Suppressor macrophage (primary cell): ENCODE measurements at regions not wholly inside any gene's neighbourhood (a gene's known extent, or its start where the extent isn't known, plus 50 kb on each side); places are given as distances from the start of the nearest gene placed in this dataset.
"Not testable (repeated sequence)": the region's sequence is repeated elsewhere in the genome, so short reads cannot be mapped to it uniquely, and the experiment has no call there.

Experiments
- DNase-seq, 4 experiments: peaks; one replicate each; pipeline ENCODE4 v3.0.0-alpha.2; 2020 to 2022

DNA sequence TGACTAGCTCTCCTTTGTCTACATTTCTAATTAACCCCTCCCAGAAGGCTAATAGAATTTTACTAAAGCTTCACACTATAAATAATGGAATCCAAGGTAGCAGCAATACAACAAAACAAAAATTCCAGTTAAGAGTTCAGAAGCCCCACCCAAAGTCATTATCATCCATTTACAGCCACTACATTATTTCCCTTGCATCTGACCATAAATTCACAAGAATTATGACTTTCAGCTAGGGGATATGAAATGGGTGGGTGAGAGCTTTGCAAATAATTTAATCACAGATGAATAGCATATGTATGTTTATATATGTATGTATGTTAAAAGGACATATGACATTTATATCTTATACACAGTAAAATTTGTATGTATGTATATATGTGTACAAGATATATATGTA, 65.3 kb upstream of the PTGDR start:
- no peak for DNase-seq

GRCh38 chr14:52190337-52190931, 77.1 kb upstream of the PTGDR start:
- no peak for DNase-seq

DNA sequence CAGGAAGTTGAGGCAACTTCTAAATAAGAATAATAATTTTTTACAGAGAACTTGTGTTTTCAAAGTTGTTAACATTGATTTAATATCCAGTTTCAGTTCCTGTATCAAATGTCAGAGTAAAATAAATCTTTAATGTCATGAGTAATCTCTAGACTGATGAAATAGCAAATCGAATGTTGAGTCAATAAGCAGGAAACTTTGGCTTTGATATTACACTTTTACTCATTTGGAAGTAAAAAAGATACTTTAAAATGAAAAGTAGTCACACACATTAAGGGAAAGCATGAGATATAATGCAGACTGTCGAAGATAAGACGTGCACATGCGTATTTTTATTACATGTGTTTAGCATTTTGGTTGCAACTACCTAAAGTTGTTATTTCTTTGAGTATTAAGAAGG, 78.2 kb upstream of the PTGDR start:
- no peak for DNase-seq

GRCh38 chr14:52188381-52188780, 79.1 kb upstream of the PTGDR start:
- DNase-seq, result no peak

DNA sequence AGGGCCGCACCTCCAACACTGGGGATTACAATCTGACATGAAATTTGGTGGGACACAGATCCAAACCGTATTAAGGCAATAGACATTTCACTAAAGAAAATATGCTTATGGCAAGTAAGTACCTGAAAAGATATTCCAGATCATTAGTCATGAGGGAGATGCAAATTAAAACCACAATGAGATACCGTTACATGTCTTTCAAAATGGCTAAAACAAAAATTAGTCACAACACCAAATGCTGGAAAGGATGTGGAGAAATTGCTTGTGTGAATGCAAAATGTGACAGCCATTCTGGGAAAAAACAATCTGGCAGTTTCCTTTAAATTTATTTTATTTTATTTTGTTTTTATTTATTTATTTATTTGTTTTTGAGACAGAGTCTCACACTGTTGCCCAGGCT, 82.3 kb upstream of the PTGDR start:
- DNase-seq, result no peak

DNA sequence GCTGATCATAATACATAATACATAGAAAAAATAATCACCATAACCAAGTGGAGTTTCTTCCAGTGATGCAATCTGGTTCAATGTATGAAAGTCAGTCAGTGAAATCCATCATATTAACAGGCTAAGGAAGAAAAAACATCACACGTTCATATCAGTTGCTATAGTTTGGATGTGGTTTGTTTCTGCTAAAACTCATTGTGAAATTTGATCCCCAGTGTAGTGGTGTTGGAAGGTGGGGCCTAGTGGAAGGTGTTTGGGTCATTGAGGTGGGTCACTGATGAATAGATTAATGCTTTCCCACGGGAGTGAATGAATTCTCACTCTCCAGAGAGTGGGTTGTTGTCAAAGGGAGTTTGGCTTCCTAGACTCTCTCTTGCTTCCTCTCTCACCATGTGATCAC, 84.6 kb upstream of the PTGDR start:
- DNase-seq, result no peak

DNA sequence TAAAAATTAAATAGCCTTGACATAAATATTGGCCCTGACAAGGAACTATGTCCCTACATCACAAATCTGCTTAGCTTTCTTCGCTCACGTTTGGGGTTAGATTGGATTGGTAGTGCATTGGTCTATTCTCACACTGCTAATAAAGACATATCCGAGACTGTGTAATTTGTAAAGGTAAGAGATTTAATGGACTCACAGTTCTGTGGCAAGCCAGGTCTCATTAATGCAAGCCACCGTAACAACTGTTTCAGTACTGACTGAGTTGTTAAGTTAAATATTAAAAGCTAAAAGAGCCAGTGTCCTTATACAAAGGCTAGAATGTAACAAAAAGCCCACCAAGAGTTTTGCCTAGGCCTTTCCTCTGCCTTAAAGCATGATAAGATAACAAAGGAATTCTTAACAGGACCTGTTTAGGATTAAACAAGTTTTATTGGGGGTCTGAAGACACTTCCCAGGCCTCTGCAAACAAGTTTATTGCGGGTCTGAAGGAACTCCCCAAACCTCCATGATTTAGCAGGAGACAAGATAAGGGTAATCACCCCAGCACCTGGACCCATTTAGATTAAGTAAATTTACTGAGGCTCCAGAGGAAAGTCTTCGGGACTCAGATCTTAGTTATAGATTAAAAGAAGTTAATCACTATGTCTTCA, 88.2 kb upstream of the PTGDR start:
- DNase-seq, result no peak

- no peak for DNase-seq
These were observed 91.5 kb upstream of the PTGDR start for GRCh38 chr14:52175982-52176502.

DNA sequence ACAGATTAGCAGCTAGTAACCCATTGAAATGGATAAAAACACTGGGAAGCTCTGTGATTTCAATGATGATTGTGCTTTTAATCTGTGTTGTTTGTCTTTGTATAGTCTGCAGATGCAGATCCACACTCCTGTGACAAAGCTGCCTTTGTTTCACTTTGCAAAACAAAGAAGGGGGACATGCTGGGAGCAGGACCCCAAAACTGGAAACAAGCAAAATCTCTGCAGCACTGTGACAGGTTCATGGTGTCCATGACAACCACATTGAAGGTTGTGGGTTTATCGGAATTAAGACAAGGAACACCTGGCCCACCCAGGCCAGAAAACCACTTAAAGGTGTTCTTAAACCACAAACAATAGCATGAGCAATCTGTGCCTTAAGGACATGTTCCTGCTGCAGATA, 95.6 kb upstream of the PTGDR start:
- not testable (repeated sequence) for DNase-seq

- no peak for DNase-seq
These were observed 98.0 kb upstream of the NID2 start for GRCh38 chr14:52166822-52167221.

DNA sequence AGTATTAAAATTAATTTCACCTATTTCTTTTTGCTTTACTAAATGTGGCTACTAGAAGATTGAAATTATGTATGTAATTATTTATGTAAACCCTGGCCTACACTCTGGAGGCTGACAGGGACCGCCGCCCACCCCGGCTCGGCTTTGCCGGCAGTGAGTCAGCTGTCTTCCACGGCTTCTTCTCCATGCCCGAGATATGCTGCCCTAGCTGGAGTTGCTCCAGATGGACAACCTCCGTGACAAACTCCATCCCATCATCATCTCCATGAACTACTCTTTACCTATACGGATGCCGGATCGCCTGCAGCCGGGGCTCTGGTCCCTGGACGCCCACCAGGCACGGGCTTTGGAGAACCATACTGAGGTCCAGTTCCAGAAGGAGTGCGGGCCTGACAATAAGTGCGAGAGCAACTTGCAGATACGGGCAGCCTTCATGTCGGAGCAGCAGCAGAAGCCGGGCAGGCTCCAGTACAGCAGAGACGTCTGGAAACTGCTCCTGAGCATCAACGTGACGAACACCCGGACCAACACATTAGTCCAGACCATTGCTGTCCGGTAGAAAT, 86.9 kb upstream of the NID2 start:
- DNase-seq, result no peak

DNA sequence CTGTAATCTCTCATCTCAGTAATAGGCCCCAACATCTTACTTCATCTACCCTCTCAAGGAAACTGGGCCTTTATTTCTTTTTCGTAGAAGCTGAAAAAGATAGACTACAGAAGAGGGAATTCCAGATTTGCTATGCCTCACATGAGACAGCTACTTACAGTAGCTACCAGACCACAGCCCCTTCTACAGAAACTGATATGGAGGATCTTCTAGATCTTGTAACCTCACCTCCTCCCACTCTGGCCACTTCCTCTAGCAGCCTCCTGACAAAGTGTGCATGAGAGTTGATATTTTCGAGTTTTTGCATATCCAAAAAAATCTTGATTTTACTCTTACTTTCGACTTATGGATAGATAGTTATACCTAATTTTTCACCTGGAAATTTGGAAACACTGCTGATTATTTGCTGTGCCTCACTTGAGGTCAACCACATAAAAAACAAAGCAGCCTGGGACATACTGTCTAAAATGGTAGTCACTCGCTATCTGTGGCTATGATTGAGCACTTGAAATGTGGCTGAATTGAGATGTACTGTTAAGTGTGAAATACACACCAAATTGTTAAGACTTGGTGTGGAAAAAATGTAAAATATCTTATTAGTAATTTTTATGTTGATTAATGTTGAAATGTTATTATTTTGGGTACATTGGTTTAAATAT, 86.3 kb upstream of the NID2 start:
- DNase-seq, result no peak

DNA sequence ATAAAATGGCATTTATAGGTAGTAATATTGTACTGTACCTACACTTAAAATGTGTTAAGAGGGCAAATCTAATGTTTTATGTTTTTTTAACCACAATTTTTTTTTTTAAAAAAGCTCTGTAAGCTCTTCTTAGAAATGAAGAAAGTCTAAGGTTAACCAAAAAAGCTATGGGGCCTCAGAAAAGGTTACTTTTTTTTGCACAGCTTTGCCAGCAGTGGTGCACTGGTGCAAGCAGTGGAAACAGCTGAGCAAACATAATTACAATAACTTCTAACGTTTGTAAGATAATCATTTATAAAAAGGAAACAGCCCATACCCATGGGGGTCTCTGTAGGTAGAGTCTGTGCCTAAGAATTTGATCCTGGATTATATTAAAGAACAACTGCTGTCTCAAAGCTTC, 85.1 kb upstream of the NID2 start:
- no peak for DNase-seq

DNA sequence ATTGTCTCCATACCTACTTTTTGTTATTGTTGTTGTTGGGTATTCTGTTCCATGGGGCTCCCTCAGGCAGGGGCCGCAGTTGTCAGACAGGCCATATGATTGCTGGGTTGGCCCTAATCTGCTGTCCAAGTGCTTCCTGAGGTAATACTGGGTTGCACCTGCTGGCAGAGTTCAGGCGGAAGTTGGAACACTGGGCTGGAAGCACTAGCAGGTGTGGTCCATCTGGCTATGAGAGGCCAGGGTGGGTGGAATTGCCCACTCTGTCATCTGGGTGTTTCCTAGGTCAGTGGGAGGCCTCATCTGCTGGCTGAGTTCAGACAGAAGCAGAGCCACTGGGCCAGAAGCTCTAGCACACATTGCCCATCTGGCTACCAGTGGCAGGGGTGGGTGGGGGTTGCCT, 81.3 kb upstream of the NID2 start:
- no peak for DNase-seq

DNA sequence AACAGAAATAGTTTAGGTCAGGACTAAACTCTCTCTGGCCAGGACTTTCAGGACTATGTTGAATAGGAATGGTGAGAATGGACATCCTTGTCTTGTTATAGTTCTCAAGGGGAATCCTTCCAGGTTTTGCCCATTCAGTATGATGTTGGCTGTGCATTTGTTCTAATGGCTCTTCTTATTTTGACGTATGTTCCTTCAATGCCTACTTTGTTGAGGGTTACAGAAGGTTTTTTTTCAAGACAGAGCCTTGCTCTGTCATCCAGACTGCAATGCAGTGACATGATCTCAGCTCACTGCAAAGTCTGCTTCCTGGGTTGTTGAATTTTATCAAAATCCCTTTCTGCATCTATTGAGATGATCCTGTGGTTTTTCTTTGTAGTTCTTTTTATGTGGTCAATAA, 79.5 kb upstream of the NID2 start:
- no peak for DNase-seq

- DNase-seq, result no peak
These were observed 77.6 kb upstream of the NID2 start for GRCh38 chr14:52146504-52146903.

- not testable (repeated sequence) for DNase-seq
These were observed 75.2 kb upstream of the NID2 start for GRCh38 chr14:52144099-52144498.

- no peak for DNase-seq
These were observed 73.6 kb upstream of the NID2 start for GRCh38 chr14:52142504-52142903.

DNA sequence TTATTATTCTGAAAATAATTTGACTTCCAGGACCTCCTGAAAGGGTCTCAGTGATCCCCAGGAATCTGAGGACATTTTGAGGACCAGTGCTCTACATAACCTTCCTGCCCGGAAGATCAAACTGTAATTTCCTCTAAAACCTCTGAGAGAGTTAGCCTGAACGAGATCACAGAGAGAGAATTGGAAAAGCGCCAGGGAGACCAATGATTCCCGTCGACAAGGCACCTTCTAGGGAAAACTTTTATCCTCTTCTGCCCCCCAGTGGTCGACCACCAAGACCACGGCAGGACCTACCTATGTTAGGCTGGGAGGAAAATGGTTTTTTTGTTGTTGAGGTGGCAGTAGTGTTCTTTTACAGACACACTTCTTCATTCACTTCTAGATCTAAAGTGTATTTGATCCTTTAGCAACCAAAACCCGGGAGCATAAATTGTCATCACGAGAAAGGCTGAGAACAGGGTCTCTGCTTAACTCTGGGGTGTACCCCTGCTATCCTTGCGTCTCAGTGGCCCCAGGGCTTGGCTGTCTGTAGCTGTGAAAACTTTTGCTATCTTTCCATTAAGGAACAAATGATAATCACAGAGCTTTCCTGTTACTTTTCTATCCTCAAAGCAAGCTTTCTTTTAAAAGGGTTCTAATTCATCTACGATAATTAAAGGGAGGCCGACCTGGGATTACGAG, 62.9 kb upstream of the NID2 start:
- DNase-seq, result peak; percentile 52 to 63 (median 58)

DNA sequence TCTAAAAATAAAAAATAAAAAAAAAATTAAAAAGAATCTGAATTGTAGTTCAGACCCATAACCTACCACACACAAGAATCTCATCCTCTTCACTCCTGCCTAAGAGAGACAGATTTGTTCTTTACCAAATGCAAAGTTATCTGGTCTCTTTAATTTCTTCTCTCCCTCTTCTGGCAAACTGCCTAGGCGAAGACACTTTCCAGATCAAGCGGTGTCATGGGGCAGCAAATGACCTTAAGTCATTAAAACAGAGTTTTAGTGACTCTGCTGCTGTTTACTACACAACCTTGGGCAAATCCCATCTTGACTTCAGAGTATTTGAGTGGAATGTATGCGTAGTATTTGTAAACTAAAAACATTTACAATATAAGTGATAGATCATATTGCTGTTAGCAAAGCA, 60.9 kb upstream of the NID2 start:
- no peak for DNase-seq

DNA sequence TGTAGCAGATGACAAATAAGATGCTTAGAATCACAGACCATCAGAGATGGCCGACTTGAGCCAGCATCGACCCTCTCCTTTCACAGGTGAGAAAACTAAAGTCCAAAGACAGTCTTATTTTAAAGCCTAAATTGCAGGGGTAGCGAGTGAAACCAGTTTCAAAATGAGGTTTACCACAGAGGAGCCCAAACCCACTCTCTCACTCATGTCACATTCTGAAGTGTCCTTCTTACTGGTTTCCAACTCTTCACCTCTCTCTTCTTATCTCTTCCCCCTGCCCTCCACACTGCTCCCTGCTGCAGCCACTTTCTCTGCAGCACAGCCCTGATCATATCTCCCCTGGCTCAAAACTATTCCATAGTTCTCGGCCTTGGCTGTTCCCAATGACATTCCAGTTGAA, 57.0 kb upstream of the NID2 start:
- DNase-seq, result no peak

DNA sequence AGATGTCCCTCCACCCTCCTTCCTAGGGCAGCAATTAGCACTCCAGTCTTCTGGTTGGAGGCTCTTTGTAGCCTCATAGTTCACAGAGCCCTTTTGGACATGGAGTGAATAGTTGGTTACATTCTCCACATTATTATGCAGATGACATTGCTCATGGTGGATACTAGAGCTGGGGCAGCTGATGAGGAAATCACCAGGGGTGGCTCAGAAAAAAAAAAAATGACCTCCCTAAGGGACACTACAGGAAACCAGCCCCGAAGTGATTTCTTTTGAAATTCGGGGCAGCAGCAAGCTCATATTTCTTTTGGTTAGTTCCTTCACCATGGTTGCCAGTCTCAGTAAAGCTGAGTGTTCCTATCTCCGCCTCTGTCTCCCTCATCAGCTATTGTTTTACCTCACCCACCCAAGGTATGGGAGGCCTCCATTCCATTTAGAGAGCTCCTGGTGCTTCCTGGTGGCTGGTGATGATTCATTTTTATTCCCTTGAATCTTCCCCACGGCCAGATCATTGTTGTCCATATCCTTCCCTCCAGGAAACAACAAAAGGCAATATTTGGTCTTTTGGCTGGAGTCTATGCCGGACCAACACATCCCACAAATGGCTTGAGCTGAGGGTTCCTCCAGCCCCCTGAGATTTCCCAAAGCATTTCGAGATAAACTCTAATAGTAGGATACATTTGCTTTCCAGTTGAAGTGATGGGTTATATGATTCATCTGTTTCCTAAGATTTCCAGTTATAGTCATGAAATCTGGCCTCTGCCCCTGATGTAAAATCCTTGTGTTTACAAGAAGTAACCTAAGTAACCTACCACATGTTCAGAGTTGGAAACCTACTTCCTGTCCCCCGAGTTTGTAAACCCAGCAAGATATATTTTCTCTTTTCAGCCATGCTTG, 56.2 kb upstream of the NID2 start:
- DNase-seq, result no peak
